Psoas muscle (tissue), 7 donors: ENCODE measurements at regions not wholly inside any gene's neighbourhood (a gene's known extent, or its start where the extent isn't known, plus 50 kb on each side); places are given as distances from the start of the nearest gene placed in this dataset.

Experiments used
- ATAC-seq, 4 donors: fragments of 200-7000 bp; cut with Tn5 transposase; one replicate each; pipeline ENCODE4 v1.9.1; 2020; ENCODE audit warnings: moderate library complexity in 3 of 4, mild to moderate bottlenecking in 2 of 4
- DNase-seq, 2 donors: peaks; one replicate each; pipeline ENCODE4 v3.0.0-alpha.2; 2020
- H3K27ac ChIP-seq: fragments of 200-600 bp; one replicate; pipeline ENCODE4 v1.8.0; 2022
- H3K27me3 ChIP-seq, 3 donors: fragments of 200-600 bp in 1 of 3; one replicate each; pipeline versions ENCODE4 v1.6.1 to v1.8.0; 2013 to 2022; ENCODE audit warnings: low read length in 2 of 3, mild to moderate bottlenecking in 2 of 3, moderate library complexity in 1 of 3; ENCODE audit not compliant: insufficient read depth in 3 of 3
- H3K36me3 ChIP-seq, 2 donors: fragments of 200-600 bp in 1 of 2; one replicate each; pipeline versions ENCODE4 v1.6.1 to v1.8.0; 2013 to 2022; ENCODE audit warnings: low read depth in 1 of 2, mild to moderate bottlenecking in 1 of 2, moderate library complexity in 1 of 2; ENCODE audit not compliant: insufficient read depth in 1 of 2
- H3K4me1 ChIP-seq: fragments of 200-600 bp; one replicate; pipeline ENCODE4 v1.8.0; 2022
- H3K4me3 ChIP-seq: fragments of 200-600 bp; one replicate; pipeline ENCODE4 v1.8.0; 2022; ENCODE audit warnings: mild to moderate bottlenecking
- H3K9me3 ChIP-seq: fragments of 200-600 bp; one replicate; pipeline ENCODE4 v1.8.0; 2022
- CTCF ChIP-seq: fragments of 200-600 bp; IDR thresholded peaks from one replicate; pipeline ENCODE4 v1.8.0; 2022; ENCODE audit warnings: antibody characterized with exemption
- WGBS, 3 donors: extraction: QIAGEN DNeasy Blood & Tissue Kit; methylation state at CpG; one replicate each; pipeline versions ENCODE4 v1.1.6 to v1.1.7; 2013; 5-methylcytosine and 5-hydroxymethylcytosine counted together
- intact Hi-C, 2 donors: fragments of 100-400 bp; cut with DNase I; formaldehyde crosslinking; loops; one replicate each; pipeline versions ENCODE4 v1.11.0 to v1.14.2; 2022
- donor health status: healthy with polysubstance abuse.
- donor health status: DM: no; HTN: no; CAD: no; lungs with moderate emphysema.
- donor health status: Bipolar disorder and iron deficiency.
- donor health status: healthy.
- donor health status: DM: yes; HTN: yes; CAD: no.
- donor health status: DM: no; HTN: no; CAD: no.
- donor health status: DM: yes; HTN: yes; CAD: no.

GRCh38 chr13:111552891-111553655, 232.6 kb downstream of the TEX29 start:
- DNase-seq (no peak), ATAC-seq (no peak)
- H3K36me3 ChIP-seq, result no peaks in the 10 kb centered on the region
- 85 to 88% (median 88%) methylated on average over 10 of the region's 10 CpGs for WGBS, 3 donors
- intact Hi-C loops, result no loop called here
- peaks cover 0 to 6% (median 0%) of the 10 kb centered on the region in 3 donors for H3K27me3 ChIP-seq
- no peak overlapping the region for H3K4me3 ChIP-seq
- TF ChIP-seq CTCF, result no peak
- H3K27ac ChIP-seq, result no peak overlapping the region
- H3K4me1 ChIP-seq, result no peaks in the 10 kb centered on the region
- H3K9me3 ChIP-seq, result no peaks in the 10 kb centered on the region

GRCh38 chr13:111554539-111555267, 234.3 kb downstream of the TEX29 start:
- no peak for TF ChIP-seq CTCF
- no peak overlapping the region for H3K27ac ChIP-seq
- no peaks in the 10 kb centered on the region for H3K9me3 ChIP-seq
- DNase-seq, result no peak
- peaks cover 0 to 6% (median 0%) of the 10 kb centered on the region in 3 donors for H3K27me3 ChIP-seq
- no peak overlapping the region for H3K4me3 ChIP-seq
- 85 to 86% (median 85%) methylated on average over 16 of the region's 16 CpGs for WGBS, 3 donors
- ATAC-seq, result no peak
- no peaks in the 10 kb centered on the region for H3K36me3 ChIP-seq
- intact Hi-C loops, result no loop called here
- H3K4me1 ChIP-seq, result no peaks in the 10 kb centered on the region

- Histone ChIP-seq H3K36me3 (no peaks in the 10 kb centered on the region), H3K4me3 (no peak overlapping the region), H3K4me1 (no peaks in the 10 kb centered on the region), H3K9me3 (no peaks in the 10 kb centered on the region), H3K27ac (no peak overlapping the region), H3K27me3 (peaks cover 0 to 6% (median 0%) of the 10 kb centered on the region in 3 donors)
- no peak for DNase-seq
- TF ChIP-seq CTCF, result no peak
- no peak for ATAC-seq
- 68 to 73% (median 73%) methylated on average over 10 of the region's 10 CpGs for WGBS, 3 donors
- intact Hi-C loops, result no loop called here
These were observed 234.9 kb downstream of the TEX29 start for GRCh38 chr13:111555268-111555808.

- 86 to 92% (median 89%) methylated on average over 9 of the region's 9 CpGs for WGBS, 3 donors
- H3K27me3 ChIP-seq, result peaks cover 0 to 6% (median 0%) of the 10 kb centered on the region in 3 donors
- no peak overlapping the region for H3K27ac ChIP-seq
- no peak for ATAC-seq
- DNase-seq, result no peak
- H3K36me3 ChIP-seq, result no peaks in the 10 kb centered on the region
- H3K4me3 ChIP-seq, result no peak overlapping the region
- no peak for TF ChIP-seq CTCF
- H3K4me1 ChIP-seq, result no peaks in the 10 kb centered on the region
- intact Hi-C loops, result no loop called here
- H3K9me3 ChIP-seq, result no peaks in the 10 kb centered on the region
These were observed 235.5 kb downstream of the TEX29 start for GRCh38 chr13:111555903-111556302.
